ENCODE measurements at regions not wholly inside any gene's neighbourhood (a gene's known extent, or its start where the extent isn't known, plus 50 kb on each side); places are given as distances from the start of the nearest gene placed in this dataset.
A peak's percentile ranks its signal among the peaks of the same experiment; 100 is the strongest.

DNA sequence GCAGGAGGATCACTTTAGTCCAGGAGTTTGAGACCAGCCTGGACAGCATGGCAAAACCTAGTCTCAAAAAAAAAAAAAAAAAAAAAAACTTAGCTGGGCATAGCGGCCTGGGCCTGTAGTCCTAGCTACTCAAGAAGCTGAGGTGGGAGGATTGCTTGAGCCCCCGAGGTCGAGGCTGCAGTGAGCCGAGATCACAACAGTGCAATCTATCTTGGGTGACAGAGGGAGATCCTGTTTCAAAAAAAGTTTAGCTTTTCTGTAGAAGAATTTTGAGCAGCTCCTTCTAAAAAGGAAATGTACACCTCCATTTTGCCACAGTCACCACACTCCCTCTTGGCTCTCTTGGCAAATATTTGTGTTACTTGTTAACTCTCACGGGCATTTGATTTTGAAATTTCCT lies 505.8 kb downstream of the DOK5 start:
- intact Hi-C loops (cut with DNase I) = no loop called here
- Histone ChIP-seq H3K36me3 (no peaks in the 10 kb centered on the region), H3K4me1 (no peaks in the 10 kb centered on the region), H3K4me3 (no peak overlapping the region), H3K27me3 (no peaks in the 10 kb centered on the region), H3K9me3 (no peaks in the 10 kb centered on the region), H3K27ac (replicated peaks in 1 of 4) (no peak overlapping the region)
- WGBS = 86% methylated on average over 5 of the region's 5 CpGs
- no peak for DNase-seq (ENCODE audit: extremely low spot score)
- TF ChIP-seq POLR2A (IDR thresholded peaks at IDR 0.05; ENCODE audit: low read depth) (no peak), EP300 (IDR thresholded peaks at IDR 0.05) (no peak), POLR2AphosphoS5 (IDR thresholded peaks at IDR 0.05) (no peak)
- TF ChIP-seq, protein P1, sequence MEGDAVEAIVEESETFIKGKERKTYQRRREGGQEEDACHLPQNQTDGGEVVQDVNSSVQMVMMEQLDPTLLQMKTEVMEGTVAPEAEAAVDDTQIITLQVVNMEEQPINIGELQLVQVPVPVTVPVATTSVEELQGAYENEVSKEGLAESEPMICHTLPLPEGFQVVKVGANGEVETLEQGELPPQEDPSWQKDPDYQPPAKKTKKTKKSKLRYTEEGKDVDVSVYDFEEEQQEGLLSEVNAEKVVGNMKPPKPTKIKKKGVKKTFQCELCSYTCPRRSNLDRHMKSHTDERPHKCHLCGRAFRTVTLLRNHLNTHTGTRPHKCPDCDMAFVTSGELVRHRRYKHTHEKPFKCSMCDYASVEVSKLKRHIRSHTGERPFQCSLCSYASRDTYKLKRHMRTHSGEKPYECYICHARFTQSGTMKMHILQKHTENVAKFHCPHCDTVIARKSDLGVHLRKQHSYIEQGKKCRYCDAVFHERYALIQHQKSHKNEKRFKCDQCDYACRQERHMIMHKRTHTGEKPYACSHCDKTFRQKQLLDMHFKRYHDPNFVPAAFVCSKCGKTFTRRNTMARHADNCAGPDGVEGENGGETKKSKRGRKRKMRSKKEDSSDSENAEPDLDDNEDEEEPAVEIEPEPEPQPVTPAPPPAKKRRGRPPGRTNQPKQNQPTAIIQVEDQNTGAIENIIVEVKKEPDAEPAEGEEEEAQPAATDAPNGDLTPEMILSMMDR (IDR thresholded peaks at IDR 0.05) = no peak

DNA sequence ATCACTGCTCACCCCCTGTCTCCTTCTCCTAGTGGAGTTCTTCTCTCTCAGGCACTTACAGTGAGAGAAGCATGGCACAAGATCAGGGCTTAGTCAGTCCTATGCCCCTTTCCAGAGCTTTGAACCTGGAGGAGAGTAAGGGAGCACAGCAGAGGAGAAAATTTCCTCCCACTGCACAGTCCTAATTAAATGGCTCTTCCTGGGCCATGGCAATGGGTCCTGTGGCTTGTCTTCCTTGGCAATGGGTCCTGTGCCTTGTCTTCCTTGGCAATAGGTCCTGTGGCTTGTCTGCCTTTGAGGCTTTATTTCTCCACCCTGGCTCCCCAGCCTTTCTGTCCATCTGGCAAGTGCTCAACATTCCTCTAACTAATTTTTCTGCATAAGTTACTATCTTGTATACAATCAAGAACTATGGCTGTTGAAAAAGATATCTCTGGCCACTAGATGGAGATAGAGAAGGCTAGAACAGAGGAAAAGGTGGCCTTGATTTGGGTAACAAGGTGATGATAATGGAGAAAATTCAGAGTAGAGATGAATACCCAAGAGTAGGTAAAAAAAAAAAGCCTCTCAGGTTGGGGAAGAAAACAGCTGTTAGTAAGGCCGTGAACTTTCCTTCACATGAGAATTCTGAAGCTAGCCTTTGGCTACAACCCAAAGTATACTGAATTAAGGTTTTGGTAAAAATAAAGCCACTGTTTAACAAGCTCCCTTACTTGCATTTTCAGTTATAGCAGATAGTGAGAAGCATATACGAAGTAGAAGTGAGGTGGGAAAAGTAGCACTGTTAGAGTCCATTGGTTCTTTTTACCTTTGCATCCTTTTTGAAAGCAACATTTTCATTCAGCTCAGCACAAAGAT lies 504.9 kb downstream of the DOK5 start:
- Histone ChIP-seq H3K9me3 (no peaks in the 10 kb centered on the region), H3K4me1 (no peaks in the 10 kb centered on the region), H3K36me3 (no peaks in the 10 kb centered on the region), H3K27me3 (no peaks in the 10 kb centered on the region), H3K4me3 (no peak overlapping the region), H3K27ac (replicated peaks in 1 of 4) (no peak overlapping the region)
- TF ChIP-seq POLR2A (IDR thresholded peaks at IDR 0.05; ENCODE audit: low read depth) (no peak), POLR2AphosphoS5 (IDR thresholded peaks at IDR 0.05) (no peak), EP300 (IDR thresholded peaks at IDR 0.05) (no peak)
- TF ChIP-seq, protein P1 (IDR thresholded peaks at IDR 0.05) = peak; percentile 15 to 33 (median 20)
- peak; percentile 57 for DNase-seq (ENCODE audit: extremely low spot score)
- intact Hi-C loops (cut with DNase I) = no loop called here
- WGBS = 58% methylated on average over 2 of the region's 2 CpGs

DNA sequence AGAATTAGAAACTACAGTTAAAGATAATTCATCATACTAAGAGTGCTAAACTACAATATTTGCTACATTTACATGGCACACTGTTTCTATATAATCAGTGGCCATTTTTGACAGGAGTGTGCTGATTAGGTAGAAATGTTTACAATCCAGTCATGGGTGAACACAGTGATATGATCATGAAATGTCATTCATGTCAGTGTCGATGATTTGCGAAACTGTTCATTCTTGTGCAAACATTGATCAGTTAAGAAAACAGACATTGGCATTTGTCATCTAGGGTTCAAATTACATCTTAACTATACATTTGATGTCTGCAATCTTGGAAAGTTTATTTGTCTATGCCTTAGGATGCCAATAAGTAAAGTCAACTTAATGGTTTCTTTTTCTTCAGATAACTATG lies 474.9 kb downstream of the DOK5 start:
- TF ChIP-seq EP300 (IDR thresholded peaks at IDR 0.05) (no peak), POLR2AphosphoS5 (IDR thresholded peaks at IDR 0.05) (no peak), POLR2A (IDR thresholded peaks at IDR 0.05; ENCODE audit: low read depth) (no peak)
- TF ChIP-seq, protein P1 (IDR thresholded peaks at IDR 0.05) = no peak
- intact Hi-C loops (cut with DNase I) = no loop called here
- no peaks in the 10 kb centered on the region for H3K4me1 ChIP-seq
- no peak overlapping the region for H3K27ac ChIP-seq (replicated peaks in 1 of 4)
- no peaks in the 10 kb centered on the region for H3K36me3 ChIP-seq
- no peak for DNase-seq (ENCODE audit: extremely low spot score)
- no peak overlapping the region for H3K4me3 ChIP-seq
- 89% methylated on average over 2 of the region's 2 CpGs for WGBS
- H3K9me3 ChIP-seq = no peaks in the 10 kb centered on the region
- no peaks in the 10 kb centered on the region for H3K27me3 ChIP-seq

DNA sequence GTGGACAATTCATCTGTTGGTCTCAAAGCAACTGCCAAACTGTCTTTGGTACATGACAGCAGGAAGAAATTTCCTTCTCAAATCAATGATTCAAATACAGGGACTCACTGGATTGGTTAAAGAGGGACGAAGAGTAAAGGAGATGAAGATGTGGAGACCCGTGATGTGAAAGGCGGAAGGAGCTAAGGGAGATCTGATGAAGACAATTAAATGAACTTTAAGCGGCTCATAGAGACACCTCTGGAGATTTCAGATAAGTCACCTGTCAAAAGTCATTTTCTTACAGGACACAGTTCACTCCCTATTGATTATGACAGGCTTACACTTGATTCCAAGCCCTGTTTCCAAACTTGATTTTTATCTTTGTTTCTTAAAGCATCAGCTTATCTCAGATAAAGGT lies 466.3 kb downstream of the DOK5 start:
- TF ChIP-seq POLR2AphosphoS5 (IDR thresholded peaks at IDR 0.05) = no peak
- no peak for TF ChIP-seq EP300 (IDR thresholded peaks at IDR 0.05)
- TF ChIP-seq, protein P1 (IDR thresholded peaks at IDR 0.05) = no peak
- TF ChIP-seq POLR2A (IDR thresholded peaks at IDR 0.05; ENCODE audit: low read depth) = no peak
- H3K4me1 ChIP-seq = no peaks in the 10 kb centered on the region
- 84% methylated on average over 4 of the region's 4 CpGs for WGBS

More for the DNA sequence above, 466.3 kb downstream of the DOK5 start:
- DNase-seq (ENCODE audit: extremely low spot score) = no peak
- intact Hi-C loops (cut with DNase I) = no loop called here
- no peaks in the 10 kb centered on the region for H3K9me3 ChIP-seq
- no peak overlapping the region for H3K27ac ChIP-seq (replicated peaks in 1 of 4)
- no peaks in the 10 kb centered on the region for H3K36me3 ChIP-seq
- H3K4me3 ChIP-seq = no peak overlapping the region
- H3K27me3 ChIP-seq = peaks cover 0 to 3% (median 0%) of the 10 kb centered on the region in 4 donors

Data from esophagus muscularis mucosa (tissue), 4 donors.